ENCODE measurements at regions not wholly inside any gene's neighbourhood (a gene's known extent, or its start where the extent isn't known, plus 50 kb on each side); places are given as distances from the start of the nearest gene placed in this dataset.
A peak's percentile ranks its signal among the peaks of the same experiment; 100 is the strongest.

DNA sequence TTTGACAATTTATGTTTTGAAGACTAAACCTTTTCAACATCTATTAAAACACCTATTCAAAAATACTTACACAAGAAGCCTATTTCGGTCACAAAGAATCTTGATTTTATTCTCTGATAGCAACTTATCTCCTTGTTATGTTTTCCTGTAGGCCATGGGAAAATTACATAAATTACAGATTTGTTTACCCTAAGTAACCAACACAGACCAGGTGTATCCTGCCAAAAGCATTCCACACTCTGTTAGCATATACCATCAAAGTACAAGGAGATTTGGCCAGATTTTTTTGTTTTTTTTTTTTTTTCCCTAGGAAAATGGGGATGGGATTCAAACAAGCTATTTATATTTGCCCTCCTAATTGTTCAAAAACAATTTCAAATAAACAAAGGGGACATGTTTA lies 497.9 kb upstream of the MAGEB18 start:
- TF ChIP-seq, protein P1, sequence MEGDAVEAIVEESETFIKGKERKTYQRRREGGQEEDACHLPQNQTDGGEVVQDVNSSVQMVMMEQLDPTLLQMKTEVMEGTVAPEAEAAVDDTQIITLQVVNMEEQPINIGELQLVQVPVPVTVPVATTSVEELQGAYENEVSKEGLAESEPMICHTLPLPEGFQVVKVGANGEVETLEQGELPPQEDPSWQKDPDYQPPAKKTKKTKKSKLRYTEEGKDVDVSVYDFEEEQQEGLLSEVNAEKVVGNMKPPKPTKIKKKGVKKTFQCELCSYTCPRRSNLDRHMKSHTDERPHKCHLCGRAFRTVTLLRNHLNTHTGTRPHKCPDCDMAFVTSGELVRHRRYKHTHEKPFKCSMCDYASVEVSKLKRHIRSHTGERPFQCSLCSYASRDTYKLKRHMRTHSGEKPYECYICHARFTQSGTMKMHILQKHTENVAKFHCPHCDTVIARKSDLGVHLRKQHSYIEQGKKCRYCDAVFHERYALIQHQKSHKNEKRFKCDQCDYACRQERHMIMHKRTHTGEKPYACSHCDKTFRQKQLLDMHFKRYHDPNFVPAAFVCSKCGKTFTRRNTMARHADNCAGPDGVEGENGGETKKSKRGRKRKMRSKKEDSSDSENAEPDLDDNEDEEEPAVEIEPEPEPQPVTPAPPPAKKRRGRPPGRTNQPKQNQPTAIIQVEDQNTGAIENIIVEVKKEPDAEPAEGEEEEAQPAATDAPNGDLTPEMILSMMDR (conservative IDR thresholded peaks at IDR 0.05), result no peak

DNA sequence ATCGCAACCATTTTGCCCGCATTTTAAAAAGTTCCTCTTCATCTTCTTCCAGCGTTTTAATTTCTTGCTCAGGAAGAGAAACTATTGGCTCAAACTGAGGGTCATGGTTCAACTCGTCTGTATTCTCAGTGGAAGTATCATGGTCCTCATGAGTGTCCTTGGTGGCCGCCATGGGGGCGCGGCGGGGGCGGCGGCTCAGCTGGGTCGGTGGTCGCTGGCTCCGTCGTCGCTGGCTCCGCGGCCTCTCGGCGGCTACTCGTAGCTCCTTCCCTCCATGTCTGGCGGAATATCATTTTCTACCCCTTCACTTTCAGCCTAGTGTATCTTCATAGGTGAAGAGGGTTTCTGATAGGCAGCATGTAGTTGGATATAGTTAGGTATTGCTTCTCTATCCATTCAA lies 492.0 kb upstream of the MAGEB18 start:
- TF ChIP-seq, protein P1 (conservative IDR thresholded peaks at IDR 0.05), result no peak
- no peak overlapping the region for H3K27ac ChIP-seq

More for the DNA sequence above, 497.9 kb upstream of the MAGEB18 start:
- H3K27ac ChIP-seq, result peak overlapping the region; percentile 44

DNA sequence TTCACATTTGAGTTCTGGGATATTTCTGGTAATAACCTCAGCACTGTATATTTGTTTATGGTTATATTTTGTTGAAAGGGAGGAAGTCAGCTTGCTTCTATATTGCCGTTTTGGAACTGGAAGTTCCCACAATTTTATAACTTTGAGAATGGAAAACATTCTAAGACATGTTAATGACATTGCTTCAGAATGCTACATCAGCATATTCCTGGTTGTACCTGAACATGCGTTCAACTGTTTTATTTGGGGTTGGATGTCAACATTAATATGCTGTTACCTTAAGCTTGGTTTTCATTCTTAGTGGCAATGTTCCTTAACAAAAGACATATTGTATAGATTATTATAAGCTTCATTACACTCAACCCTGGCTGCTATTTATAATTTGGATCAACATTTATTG lies 489.4 kb upstream of the MAGEB18 start:
- H3K27ac ChIP-seq, result no peak overlapping the region
- TF ChIP-seq, protein P1 (conservative IDR thresholded peaks at IDR 0.05), result no peak

DNA sequence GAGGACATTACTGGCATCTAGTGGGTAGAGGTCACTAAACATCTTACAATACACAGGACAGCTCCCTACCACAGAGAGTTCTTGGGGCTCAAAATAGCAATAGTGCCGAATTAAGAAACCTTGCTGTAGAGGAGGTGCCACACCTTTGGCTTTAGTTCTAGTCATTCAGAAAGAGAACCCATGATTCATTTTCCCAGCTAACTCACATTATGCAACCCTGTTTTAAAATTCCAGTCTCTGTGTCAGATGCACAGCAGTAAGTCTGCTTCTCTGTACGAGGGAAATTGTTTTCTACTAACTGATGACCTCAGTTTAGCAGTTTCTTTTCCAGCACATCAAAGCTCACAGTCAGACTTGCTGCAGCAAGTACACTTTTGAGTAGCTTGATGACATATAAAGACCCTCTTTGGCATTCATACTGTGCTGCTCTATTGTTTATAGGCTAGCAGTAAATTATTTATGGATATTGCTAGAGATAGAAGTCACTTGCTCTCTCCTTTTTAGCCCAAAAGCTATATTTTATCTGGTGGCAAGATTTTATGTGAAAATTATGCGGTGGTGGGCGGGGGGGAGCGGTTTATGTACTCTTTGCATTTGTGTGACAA lies 487.8 kb upstream of the MAGEB18 start:
- TF ChIP-seq, protein P1 (conservative IDR thresholded peaks at IDR 0.05), result no peak
- no peak overlapping the region for H3K27ac ChIP-seq

DNA sequence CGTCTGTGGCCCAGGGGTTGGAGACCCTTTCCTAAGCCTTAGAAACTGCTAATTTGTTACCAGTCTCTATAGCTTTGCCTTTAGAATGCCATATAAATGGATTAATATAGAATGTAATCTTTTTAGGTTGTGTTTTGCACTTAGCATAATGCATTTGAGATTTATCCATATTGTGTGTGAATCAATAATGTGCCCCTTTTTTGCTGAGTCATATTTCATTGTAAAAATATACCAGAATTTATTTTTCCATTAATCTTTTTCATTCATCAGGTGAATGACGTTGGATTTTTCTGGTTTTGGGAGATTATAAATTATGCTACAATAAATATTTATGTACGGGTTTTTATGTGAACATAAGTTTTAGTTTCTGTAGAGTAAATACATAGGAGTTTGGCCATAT lies 478.8 kb upstream of the MAGEB18 start:
- no peak overlapping the region for H3K27ac ChIP-seq
- TF ChIP-seq, protein P1 (conservative IDR thresholded peaks at IDR 0.05), result no peak

DNA sequence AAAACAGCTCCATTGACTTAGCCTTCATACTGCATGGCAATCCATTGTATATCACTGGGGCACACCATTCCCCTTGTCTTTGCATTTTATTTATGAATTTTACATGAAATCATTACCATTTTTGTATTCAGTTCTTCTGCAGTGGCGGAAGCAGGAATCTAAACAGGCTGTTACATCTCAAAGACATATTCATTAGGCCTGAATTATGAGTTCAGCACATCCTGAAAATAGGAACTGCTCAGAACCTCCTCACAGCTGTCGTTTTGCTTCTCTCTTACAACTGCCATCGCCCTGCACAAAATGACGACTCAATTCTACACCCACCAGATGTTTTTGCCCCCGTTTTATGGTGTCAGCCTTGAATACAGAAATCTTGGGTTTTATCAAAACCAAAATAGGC lies 474.4 kb upstream of the MAGEB18 start:
- H3K27ac ChIP-seq, result no peak overlapping the region
- TF ChIP-seq, protein P1 (conservative IDR thresholded peaks at IDR 0.05), result no peak

DNA sequence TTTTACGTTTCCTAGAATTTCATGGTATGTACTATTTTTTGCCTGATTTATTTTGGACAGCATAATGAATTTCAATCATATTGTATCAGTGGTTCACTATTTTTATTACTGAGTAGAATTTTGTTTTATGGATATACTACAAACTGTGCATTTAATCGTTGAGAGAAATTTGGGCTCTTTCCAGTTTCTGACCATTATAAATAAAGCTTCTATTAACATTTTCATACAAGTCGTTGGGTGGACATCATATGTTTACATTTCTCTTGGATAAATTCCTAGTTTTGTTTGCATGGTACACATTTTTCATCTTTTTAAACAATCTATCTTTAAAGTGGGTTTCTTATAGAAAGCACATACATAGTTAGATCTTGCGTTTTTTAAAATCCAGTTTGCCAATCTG lies 472.7 kb upstream of the MAGEB18 start:
- TF ChIP-seq, protein P1 (conservative IDR thresholded peaks at IDR 0.05), result no peak
- no peak overlapping the region for H3K27ac ChIP-seq

All from VCaP (cell line).